ENCODE measurements at regions not wholly inside any gene's neighbourhood (a gene's known extent, or its start where the extent isn't known, plus 50 kb on each side); places are given as distances from the start of the nearest gene placed in this dataset.

GRCh38 chr18:49699303-49699702, 114.0 kb downstream of the ACAA2 start:
- no peak overlapping the region for H3K4me3 ChIP-seq (ENCODE audit: low read depth, low read length)
- H3K4me1 ChIP-seq: no peaks in the 10 kb centered on the region
- TF ChIP-seq, protein P1, sequence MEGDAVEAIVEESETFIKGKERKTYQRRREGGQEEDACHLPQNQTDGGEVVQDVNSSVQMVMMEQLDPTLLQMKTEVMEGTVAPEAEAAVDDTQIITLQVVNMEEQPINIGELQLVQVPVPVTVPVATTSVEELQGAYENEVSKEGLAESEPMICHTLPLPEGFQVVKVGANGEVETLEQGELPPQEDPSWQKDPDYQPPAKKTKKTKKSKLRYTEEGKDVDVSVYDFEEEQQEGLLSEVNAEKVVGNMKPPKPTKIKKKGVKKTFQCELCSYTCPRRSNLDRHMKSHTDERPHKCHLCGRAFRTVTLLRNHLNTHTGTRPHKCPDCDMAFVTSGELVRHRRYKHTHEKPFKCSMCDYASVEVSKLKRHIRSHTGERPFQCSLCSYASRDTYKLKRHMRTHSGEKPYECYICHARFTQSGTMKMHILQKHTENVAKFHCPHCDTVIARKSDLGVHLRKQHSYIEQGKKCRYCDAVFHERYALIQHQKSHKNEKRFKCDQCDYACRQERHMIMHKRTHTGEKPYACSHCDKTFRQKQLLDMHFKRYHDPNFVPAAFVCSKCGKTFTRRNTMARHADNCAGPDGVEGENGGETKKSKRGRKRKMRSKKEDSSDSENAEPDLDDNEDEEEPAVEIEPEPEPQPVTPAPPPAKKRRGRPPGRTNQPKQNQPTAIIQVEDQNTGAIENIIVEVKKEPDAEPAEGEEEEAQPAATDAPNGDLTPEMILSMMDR (IDR thresholded peaks at IDR 0.05; ENCODE audit: low read depth, low read length): no peak
- no peaks in the 10 kb centered on the region for H3K27me3 ChIP-seq
- DNase-seq: no peak
- H3K9me3 ChIP-seq: no peaks in the 10 kb centered on the region
- no peaks in the 10 kb centered on the region for H3K36me3 ChIP-seq

- no peaks in the 10 kb centered on the region for H3K9me3 ChIP-seq
- TF ChIP-seq, protein P1 (IDR thresholded peaks at IDR 0.05; ENCODE audit: low read depth, low read length): no peak
- no peaks in the 10 kb centered on the region for H3K27me3 ChIP-seq
Observed at GRCh38 chr18:49698525-49699025, 114.8 kb downstream of the ACAA2 start.

DNA sequence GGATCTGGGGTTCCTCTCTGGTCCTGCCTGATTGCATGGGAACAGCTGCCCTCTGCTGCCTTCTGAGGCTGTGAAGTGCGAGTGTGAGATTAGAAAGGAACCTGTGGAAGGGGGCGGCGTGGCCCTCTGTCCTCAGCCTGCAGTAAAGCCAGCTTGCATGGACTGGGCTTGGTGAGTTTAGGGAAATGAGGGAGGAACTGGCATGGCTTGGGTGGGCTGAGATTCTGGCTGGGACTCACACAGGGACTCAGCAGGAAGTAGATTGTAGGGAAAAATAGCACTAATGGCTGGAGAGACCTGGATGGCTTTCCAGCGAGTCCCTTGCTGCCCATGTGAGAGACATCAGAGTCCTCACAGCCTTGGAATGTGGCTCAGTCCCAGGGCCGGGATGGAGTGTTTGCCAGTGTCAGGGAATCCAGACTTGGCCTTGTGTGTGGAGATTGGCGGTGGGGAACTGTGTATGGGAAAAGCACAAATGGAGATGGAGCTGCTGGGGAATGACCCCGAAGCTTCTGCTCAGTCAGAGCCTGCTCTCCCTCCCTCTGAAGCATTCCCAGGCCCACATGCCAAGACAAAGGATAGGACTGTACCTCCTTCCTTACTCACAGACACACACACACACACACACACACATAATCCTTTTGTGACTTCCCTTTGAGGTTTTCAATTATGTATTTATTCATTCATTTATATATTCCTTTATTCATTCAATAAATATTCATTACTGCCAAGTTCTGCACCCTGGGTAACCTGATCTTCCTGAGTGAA, 115.4 kb downstream of the ACAA2 start:
- Histone ChIP-seq H3K27me3 (no peaks in the 10 kb centered on the region), H3K36me3 (no peaks in the 10 kb centered on the region), H3K9me3 (no peaks in the 10 kb centered on the region), H3K4me3 (ENCODE audit: low read depth, low read length) (no peak overlapping the region), H3K4me1 (no peaks in the 10 kb centered on the region)
- DNase-seq: no peak
- TF ChIP-seq, protein P1 (IDR thresholded peaks at IDR 0.05; ENCODE audit: low read depth, low read length): no peak

More at GRCh38 chr18:49698525-49699025, 114.8 kb downstream of the ACAA2 start:
- H3K4me1 ChIP-seq: no peaks in the 10 kb centered on the region
- no peak overlapping the region for H3K4me3 ChIP-seq (ENCODE audit: low read depth, low read length)
- no peaks in the 10 kb centered on the region for H3K36me3 ChIP-seq
- no peak for DNase-seq

GRCh38 chr18:49697049-49697448, 116.3 kb downstream of the ACAA2 start:
- H3K9me3 ChIP-seq: no peaks in the 10 kb centered on the region
- H3K4me1 ChIP-seq: no peaks in the 10 kb centered on the region
- DNase-seq: no peak
- H3K36me3 ChIP-seq: no peaks in the 10 kb centered on the region
- TF ChIP-seq, protein P1 (IDR thresholded peaks at IDR 0.05; ENCODE audit: low read depth, low read length): no peak
- no peaks in the 10 kb centered on the region for H3K27me3 ChIP-seq
- H3K4me3 ChIP-seq (ENCODE audit: low read depth, low read length): no peak overlapping the region

DNA sequence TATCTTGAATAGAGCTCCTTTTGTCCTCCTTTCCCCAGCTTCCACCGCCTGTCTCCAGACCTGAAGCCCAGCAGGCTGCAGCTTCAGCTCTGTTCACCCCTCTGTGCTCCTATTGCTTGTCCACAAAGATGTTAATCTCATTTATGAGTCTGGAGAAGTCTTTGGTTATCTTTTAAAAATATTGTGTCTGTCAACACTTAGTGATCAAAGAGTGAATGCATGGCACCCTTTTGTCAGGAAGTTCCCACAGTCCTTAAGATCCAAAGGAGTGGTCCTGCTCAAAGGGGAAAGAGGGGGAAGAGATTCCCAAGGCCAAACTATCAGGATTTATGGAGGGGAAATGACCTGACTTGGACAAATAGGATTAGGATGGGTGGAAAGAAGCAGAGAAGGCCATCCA, 118.9 kb downstream of the ACAA2 start:
- H3K4me1 ChIP-seq: no peaks in the 10 kb centered on the region
- TF ChIP-seq, protein P1 (IDR thresholded peaks at IDR 0.05; ENCODE audit: low read depth, low read length): no peak

DNA sequence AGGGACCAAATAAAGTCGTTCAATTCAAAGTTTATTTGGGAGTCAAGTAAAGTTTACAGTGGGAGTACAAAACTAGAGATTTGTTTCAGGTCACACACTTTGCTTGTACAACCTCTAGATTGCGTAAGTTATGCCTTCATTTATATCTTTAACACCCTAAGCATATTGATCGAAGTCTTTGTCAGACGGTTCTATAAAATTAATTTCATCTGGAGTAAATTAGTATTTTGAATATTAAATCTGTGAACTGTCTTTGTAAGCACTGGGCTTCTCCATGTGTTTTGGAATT, 119.7 kb downstream of the ACAA2 start:
- Histone ChIP-seq H3K4me3 (ENCODE audit: low read depth, low read length) (no peak overlapping the region), H3K9me3 (no peaks in the 10 kb centered on the region), H3K36me3 (no peaks in the 10 kb centered on the region), H3K27me3 (no peaks in the 10 kb centered on the region), H3K4me1 (no peaks in the 10 kb centered on the region)
- DNase-seq: no peak
- TF ChIP-seq, protein P1 (IDR thresholded peaks at IDR 0.05; ENCODE audit: low read depth, low read length): no peak

More for the DNA sequence above, 118.9 kb downstream of the ACAA2 start:
- Histone ChIP-seq H3K9me3 (no peaks in the 10 kb centered on the region), H3K27me3 (no peaks in the 10 kb centered on the region), H3K4me3 (ENCODE audit: low read depth, low read length) (no peak overlapping the region), H3K36me3 (no peaks in the 10 kb centered on the region)
- no peak for DNase-seq

All from BE2C (cell line).